GM21515 (cell line): ENCODE measurements at regions not wholly inside any gene's neighbourhood (a gene's known extent, or its start where the extent isn't known, plus 50 kb on each side); places are given as distances from the start of the nearest gene placed in this dataset.
"Not testable (repeated sequence)": the region's sequence is repeated elsewhere in the genome, so short reads cannot be mapped to it uniquely, and the experiment has no call there.

Experiments used
- ATAC-seq: cut with Tn5 transposase; IDR thresholded peaks from one replicate; pipeline ENCODE4 v1.9.1; 2021; ENCODE audit not compliant: unreplicated experiment

DNA sequence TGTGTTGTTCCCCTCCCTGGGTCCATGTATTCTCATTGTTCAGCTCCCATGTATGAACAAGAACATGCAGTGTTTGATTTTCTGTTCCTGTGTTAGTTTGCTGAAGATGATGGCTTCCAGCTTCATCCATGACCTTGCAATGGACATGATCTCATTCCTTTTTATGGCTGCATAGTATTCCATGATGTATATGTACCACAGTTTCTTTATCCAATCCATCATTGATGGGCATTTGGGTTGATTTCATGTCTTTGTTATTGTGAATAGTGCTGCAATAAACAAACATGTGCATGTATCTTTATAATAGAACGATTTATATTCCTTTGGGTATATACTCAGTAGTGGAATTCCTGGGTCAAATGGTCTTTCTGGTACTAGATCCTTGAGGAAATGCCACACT lies 65.1 kb upstream of the SLC13A1 start:
- ATAC-seq, result not testable (repeated sequence)

DNA sequence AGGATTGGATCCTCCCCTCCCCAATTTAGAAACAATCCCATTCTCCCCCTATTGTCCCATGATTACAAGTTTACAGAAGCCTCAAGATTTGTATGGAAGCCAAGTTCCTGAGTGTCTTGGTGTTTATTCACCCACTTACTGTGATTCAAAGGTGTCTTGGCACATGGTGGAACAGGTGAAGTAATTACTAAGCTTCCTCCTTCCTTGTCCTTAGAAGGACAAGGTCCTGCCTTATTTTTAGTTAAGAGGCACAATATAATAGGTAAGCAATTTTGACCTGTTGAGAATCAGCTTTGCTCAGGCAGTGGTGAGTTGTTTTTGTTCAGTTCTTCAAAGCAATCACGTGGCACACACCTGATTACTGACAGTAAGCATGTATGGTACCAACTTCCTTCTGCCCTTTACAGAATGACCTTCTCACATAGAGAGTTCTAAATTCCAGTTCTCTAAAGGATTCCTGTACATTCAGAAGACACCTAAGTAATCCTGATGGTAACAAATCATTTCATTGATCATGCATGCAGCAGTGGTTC lies 60.7 kb upstream of the SLC13A1 start:
- no peak for ATAC-seq

DNA sequence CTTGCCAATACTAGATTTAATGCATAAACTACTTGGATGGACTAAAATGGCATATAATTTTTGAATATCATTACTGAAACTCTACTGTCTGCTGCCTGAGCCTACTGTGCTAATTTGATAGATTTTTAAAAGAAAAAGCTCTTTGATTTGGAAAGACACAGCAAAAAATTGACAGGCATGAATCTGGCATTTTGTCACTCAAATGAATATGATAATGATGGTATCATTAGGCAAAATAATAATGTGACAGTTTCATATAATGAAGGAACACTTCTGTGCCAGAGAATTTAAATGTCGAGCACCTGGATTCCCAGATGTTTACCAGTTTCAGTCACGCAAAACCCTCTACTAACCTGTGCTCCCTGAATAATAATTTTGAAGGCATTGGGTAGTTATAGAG lies 60.0 kb upstream of the SLC13A1 start:
- ATAC-seq, result no peak
